ENCODE measurements at regions not wholly inside any gene's neighbourhood (a gene's known extent, or its start where the extent isn't known, plus 50 kb on each side); places are given as distances from the start of the nearest gene placed in this dataset.
"Not testable (repeated sequence)": the region's sequence is repeated elsewhere in the genome, so short reads cannot be mapped to it uniquely, and the experiment has no call there.

DNA sequence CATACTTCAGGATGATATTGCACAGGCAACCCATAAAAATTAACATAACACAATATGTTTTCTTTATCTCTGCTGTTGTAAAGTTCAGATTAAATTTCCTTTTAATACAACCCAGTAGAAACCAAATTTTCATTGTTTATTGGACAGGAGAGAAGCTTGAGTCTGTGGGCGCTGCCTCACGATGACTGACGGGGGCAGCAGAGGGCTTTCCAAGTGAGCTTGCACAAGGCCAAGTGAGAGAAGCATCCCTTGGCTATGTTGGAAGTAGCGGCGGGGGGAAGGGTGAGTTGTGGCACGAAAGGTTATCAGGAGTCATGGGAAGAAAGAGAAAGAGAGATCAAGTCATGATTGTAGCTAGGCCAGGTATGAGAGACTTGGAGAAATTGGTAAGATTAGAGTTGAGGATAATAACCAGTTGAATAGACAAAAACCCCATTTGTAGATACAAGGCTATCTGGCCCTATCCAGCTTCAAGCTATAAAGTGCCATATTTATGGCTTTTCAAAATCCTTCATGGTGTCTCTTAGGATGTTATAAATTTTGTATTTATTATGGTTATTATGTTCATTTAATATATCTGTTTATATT lies 413.7 kb upstream of the FAM98A start:
- peak; percentile 90 for DNase-seq

DNA sequence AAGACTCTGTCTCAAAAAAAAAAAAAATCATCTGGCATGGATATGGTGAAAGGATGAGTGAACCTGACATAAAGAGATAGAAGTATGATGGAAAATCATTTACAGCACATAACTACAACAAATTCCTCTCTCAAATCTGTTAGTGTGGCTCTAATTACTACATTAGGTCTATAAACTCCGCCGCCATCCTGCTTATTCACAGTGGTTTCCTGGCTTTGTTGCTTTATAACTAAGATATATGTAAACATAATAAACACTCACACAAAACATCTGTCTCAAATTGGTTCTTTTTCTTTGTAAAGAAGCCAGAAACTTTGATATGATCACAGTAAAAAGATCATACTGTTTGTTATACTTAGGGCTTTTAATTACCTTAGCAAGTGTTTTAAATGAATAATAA lies 412.6 kb upstream of the FAM98A start:
- no peak for DNase-seq

DNA sequence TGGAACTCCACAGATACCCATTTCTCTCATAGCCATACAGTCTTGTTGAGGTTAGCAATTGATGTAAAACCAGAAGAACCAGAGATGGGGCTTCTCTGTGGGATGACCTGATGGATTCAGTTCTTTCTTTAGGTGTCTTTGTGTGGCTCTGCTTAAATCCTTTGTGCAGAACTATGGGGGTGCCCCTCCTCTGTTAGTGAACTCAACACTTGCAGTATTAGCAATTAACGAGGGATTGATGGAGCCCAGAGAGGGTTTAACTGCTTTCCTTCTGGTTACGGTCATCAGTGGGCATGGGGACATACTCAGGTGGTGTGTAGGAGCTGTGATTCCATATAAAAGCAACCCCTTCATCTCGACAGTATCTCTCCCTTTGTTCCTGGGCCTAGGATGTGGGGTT lies 406.8 kb upstream of the FAM98A start:
- no peak for DNase-seq

DNA sequence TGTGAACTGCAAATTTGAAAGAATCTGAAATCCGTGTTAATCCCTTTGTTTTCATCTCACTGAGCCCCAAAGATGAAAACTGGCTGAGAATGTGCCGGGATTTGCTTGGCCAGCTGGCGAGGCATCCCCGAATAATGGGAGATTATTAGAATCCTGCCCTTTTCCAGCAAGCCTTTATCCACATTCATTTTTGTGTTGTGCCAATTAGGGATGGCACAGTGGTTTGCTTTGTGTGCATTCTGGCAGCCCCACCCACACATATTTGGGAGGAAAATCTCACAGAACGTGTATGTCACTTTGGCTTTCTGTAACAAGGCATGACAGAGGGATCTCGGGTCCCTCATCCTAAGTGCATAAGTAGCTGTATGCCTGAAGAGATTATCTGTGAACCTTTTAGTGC lies 405.8 kb upstream of the FAM98A start:
- DNase-seq: no peak

DNA sequence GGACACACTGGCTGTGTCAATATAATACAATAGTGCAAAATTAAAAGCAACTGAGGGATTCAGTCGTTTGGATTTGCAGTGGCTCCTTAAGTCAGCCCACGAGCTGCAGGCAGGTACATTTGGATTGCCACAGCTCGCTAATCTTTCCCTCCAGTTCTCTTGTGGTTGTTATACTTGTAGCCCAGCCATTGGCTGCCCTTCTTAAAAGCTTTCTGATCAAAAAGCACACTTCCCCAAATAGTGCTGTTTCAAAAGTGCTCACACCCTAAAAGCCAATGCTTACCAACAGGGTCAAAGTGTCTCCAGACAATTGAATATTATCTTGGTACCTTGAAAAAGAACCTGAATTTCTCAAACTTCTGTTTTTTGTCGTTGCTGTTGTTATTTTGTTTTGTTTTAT lies 404.7 kb upstream of the FAM98A start:
- no peak for DNase-seq

DNA sequence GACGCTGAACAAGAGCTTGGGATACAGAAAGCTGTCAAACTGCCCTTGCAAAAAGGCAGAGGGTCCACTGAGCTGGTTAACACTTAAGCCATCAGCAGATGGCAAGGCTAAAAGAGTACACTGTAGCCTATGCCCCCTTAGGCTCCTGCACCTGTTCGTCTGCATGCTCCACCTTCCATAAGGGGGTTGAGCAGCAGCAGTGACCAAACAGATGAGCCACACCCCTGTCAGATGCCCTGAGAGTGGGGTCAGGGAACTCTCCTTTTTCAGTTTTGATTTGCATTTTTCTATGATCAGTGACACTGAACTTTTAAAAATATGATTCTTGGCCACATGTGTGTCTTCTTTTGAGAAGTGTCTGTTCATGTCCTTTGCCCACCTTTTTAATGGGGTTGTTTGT lies 402.5 kb upstream of the FAM98A start:
- DNase-seq: no peak

DNA sequence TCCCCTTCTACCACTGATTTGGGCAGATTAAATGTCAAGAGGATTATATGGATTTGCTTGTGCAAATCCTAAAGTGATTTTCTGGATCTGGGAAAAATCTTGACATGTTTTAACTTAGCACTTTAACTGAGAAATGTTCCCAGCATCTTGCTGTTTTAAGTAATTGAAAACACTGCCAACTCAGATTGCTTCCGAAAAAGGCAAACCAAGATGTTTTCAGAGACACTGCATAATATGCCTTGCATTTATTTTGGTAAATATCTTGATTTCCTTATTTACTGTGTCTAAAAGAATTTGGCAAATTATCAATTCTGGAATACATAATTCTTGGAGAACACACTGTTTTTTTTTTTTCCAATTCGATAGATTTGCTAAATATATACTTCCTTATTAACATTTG lies 385.0 kb upstream of the FAM98A start:
- DNase-seq: no peak

DNA sequence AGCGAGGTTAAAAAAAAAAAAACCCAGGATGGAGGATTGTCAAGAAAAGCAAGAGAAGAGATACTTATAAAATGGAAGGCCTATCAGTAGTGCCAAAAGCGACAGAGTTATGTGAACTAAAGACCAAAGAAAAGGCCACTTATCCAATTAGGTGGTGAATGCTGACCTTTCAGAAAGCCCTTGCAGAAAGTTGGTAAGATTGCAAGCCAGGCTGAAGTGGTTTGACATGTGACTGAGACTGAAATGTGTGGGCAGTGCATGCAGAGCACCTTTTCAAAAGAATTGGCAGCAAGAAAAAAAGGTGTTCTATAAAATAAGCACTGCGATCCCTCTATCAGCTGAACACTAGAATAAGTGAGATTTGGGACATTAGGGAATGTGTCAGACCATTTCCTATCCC lies 379.4 kb upstream of the FAM98A start:
- no peak for DNase-seq

DNA sequence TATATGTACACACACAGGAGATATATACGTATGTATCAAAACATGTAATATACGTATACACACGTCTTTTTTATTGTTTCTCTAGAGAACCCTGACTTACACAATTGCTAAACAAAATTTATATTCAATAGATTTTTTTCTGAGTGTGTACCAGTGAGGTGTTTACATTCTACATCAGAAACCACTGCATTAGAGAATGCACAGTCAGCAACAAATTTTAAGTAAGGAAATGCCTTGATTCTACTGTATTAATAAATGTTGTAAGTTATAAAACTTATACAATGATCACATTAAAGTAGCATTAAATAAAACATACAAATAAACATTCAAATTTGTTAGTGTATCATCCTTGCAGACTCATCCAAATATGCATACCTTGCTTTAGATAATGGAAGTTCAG lies 376.4 kb upstream of the FAM98A start:
- DNase-seq: no peak

DNA sequence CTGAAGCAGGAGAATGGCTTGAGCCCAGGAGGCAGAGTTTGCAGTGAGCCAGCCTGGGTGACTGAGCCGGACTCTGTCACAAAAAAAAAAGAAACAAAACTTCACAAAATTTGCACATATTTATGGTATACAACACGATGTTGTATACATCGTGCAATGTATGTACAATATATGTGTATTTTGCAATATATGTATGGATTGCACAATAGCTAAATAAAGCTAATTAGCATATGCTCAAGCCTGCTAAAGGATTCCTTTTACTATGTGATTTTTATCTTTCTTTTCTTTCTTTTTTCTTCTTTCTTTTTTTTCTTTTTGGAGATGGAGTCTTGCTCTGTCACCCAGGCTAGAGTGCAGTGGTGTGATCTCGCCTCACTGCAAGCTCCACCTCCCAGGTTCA lies 368.0 kb upstream of the FAM98A start:
- no peak for DNase-seq

DNA sequence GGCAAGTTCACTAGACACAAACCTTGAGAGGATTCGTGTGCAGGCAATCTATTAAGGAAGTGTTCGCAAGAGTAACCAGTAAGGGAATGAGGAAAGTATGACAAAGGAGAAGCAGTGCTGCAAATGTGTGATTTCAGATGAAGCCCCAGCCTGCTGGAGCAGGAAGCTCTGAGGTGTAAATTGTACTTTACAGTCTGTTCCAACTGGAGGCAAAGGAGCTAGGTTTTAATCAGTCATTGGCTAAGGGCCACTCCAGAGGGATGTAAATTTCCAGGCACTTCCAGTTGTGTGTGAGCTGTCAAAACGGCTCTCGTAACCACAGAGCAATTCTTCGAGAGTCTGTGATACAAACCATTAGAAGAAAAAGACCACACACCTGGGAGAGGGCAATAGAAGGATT lies 359.5 kb upstream of the FAM98A start:
- DNase-seq: no peak

DNA sequence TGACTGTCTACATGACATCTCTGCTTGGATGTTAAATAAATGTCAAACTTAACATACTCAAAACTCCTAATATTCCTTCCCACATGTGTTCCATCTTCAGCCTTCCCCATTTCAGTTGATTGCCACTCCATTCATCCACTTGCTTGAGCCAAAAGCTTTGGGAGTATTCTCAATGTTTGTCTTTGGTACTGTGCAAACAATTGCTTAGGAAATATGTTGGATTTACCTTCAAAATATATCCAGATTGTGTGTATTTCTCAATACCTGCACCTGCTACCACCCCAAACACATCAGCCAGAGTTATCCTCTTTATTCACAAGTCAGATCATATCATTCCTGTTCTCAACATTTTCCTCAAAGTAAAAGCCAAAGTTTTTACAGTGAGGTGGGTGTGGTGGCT lies 350.3 kb upstream of the FAM98A start:
- no peak for DNase-seq

DNA sequence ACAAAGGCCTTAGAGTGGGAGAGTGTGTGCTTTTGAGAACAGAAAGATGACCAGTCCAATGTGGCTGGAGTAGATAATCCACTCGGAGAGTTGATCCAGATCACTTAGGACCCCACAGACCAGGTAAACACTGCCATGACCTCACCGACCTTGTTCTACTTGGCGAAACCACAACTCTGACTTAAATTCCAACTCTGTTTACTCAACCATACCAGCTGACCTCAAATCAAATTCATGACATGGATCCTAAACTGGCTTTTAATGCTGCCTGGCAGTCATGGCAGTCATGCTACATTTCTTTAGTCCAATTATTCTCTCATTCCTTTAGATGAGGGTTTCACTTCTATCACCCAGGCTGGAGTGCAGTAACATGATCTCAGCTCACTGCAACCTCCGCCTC lies 347.1 kb upstream of the FAM98A start:
- DNase-seq: no peak

DNA sequence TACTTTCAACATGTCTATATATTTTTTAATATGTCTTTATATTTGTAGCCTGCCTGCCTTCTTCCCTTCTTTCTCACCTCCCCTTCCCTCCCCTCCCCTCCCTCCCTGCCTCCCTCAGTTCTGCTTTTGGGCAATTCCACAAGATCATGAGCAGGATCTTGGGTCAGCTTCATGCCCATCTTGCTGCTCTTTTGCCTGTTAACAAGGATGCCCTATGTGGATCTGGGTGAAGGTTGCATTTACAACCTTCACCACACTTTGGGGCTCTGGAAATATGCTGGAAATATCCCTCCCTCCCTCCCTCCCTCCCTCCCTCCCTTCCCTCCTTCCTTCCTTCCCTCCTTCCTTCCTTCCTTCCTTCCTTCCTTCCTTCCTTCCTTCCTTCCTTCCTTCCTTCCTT lies 334.1 kb upstream of the FAM98A start:
- no peak for DNase-seq

DNA sequence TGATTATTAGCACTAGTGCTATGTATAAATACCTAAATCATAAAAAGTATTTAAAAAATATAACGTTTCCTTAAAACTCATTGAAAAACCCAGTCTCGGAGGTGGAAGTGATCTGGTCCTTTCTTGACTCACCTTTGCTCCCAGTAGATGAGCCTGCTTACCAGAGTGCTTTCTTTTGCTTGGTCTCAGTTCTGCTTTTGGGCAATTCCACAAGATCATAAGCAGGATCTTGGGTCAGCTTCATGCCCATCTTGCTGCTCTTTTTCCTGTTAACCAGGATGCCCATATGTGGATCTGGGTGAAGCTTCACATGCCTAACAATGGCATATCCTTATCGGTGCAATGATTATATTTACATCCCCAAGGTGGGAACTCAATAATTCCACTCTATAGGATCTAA lies 332.1 kb upstream of the FAM98A start:
- DNase-seq: no peak

DNA sequence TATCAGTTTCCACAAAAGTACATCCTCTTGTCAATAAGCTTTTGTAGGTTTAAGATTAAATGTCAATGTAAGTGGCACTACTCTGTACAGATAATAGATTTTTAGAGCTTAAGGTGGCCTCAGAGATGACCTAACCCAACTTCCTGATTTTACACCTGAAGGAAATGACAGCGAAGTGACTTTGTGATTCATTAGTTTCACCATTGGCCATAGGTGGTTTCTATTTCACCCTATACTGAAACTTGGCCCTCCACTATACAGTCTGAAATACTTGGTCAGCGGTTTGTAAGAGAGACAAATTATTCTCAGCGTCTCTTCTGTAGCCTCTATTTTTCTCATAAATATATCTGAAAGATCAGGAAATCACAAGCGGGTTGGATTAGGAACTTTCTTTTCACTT lies 330.4 kb upstream of the FAM98A start:
- no peak for DNase-seq

DNA sequence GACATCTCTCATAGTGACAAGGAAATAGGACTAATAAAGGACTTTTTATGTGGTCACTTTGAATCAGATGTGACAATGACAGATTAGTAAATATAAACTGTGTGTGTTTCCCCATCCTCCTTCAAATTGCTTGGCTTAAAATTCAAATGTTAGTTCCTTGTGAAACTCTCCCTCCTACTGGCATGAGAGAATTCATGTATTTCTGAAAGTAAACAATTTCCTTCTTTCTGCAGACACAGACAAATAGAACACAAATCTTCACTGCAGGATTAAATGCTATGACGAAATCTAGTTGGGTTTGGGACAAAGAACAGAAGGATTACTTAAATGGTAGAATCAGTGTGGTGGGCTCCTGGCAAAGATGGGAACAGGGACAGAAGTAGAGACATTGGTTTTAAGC lies 328.7 kb upstream of the FAM98A start:
- DNase-seq: no peak

DNA sequence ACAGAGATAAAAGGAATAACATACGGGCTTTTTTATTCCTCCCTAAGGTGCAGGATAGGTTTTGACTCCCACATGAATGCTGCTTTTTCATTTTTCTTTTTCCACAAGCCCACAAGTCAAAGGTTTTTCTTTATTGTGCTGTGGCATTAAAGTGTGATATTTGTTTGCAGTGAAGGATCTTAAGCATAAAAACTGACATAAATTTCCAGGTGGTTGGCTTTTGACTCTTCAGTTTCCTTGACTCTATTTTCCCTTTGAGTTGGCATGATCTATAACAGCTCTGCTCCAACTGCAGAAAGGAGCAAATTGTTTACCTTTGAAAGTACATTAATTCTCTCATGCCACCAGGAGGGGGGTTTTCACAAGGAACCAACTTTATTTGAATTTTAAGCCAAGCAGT lies 326.2 kb upstream of the FAM98A start:
- no peak for DNase-seq

DNA sequence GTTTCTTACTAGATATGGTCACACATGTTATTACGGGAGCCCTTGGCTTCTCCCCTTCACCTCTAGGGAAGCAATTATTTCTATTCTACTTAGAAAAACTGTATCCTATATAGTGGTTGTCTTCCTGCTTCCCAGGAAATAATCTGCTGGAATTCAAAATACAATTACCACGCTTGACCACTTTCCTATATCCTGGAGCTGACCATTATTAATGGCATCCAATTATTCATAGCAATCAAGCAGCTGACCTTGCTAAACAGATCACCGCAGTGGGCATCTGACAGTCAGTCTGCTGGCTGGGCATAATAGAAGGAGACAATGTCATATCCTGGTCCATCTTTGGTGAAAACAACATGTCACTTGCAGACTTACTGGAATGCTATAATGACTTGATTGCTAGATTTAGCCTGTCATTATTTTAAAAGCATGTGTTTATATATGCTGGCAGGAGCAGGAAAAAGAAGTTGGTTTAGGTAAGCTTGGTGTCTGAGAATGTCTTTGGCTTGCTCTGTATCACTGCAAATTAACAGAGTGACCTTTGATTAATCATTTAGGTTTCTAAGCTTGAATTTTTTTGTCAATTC lies 325.6 kb upstream of the FAM98A start:
- DNase-seq: no peak

DNA sequence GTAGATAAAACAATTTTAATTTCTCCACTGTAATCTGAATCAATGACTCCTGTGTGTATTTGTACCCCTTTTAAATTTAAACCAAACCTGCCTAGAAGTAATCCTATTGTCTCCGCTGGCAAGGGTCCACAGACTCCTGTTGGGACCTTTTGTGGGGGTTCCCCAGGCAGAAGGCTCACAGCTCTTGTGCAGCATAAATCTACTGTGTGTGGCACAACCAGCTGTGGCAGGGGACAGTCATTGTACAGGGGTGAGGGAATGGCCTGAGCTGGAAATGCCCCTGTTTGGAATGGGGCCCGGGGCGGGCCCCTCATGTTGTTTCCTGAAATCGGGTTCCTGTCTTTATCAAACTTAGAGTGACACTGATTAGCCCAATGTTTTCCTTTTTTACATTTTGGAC lies 318.2 kb upstream of the FAM98A start:
- no peak for DNase-seq

DNA sequence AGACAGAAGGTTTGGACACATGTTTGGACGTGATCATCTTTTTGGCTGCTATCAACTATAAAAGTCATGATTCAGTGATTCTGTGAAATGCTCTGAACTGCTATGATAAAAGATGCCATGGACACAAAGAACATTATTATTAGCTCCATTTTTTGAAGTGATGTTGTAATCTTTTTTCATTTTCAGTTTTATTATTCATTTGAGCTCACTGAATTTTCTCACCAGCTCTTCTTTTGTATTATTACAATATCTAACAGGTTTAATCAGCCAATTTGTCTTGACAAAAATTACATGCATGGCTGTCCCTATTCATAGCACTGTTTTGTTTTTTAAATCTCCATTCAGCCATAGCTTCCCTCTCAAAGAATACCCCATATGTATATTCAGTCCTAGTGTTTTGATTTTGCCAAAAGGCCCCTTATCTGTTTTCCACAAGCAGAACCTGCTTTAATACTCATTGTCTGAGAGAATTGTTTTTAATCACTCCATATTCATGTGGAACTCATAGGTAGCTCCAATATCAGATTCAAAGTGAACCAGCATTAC lies 314.0 kb upstream of the FAM98A start:
- DNase-seq: no peak

DNA sequence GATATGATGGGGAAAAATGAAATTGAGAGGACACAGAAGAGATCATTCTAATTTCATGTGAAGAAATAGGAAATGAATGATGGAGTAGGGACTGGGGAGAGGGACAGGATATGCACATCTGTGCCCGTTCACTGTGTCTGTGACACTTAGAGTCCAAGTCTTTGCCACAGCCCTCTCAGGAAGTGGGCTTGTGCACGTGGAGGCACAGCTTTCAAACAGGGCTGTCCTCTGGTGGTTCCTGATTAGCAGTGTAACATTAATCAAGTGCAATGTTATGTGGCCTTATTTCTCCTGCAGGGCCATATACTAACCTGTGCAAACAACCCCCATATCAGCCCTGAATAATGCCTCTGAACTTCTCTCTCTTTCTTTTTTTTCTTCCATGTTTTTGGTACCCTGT lies 312.2 kb upstream of the FAM98A start:
- no peak for DNase-seq

DNA sequence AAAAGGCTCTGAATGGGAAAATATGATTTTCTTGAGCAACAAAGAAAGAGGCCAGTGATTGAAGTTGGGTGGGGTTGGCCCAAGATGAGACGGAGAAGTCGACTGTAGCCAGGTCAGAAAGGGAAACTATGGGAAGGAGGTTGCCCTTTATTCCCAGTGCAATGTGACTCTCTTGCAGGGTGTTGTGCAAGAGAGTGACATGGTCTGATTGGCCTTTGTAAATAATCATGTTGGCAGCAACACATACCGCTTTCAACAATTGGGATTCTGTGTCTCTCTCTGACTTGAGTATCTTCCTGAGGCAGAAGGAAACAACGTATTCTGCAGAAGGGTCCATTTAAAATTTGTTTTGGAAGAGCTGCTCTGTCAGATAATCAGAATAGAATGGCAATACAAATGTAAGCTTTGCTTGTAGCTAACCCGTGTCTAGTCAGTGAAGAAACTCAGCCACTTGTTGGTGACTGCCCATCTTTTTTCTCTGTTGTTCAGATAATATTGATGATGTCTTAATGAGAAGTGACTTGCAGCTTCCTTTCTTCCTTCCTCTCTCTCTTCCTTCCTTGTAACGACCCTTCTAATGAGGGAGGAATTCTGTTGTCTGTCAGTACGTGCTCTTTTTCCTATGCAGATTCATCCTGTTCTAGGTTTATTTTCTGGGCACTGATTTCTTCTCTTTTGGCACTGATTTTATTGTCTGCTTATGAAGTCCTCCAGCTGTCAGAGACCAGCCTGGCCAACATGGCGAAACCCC lies 311.0 kb upstream of the FAM98A start:
- DNase-seq: no peak

DNA sequence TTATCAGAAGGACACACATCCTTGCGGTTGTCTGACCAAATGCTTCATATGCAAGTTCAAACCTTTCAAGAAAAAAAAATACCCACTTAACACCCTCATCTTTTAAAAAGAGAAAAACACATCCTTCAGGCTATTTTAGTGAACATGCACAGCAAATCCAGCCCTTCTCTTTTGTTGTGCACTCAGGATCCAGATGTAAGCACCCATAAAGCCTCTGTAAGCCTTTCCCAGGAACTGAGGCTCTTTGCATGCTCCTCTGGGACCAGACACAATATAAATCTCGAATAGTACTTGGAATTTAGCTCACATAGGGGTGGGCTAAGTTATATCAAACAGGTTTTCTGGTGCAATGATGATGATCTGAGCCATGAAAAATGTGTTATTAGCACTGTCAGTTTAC lies 308.8 kb upstream of the FAM98A start:
- no peak for DNase-seq

DNA sequence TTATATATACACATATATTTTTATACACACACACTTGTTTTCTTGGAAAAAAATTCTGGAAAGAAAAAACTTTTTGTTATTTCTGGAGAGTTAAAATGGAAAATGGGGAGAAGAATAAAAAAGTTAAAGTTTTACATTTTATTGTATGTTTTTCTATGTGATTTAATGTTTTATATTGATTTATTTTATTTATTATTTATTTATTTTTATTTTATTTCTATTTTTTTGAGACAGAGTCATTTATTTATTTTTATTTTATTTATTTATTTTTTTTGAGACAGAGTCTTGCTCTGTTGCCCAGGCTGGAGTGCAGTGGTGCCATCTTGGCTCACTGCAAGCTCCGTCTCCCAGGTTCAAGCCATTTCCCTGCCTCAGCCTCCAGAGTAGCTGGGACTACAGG lies 307.0 kb upstream of the FAM98A start:
- DNase-seq: not testable (repeated sequence)
